ENCODE measurements at regions not wholly inside any gene's neighbourhood (a gene's known extent, or its start where the extent isn't known, plus 50 kb on each side); places are given as distances from the start of the nearest gene placed in this dataset.

DNA sequence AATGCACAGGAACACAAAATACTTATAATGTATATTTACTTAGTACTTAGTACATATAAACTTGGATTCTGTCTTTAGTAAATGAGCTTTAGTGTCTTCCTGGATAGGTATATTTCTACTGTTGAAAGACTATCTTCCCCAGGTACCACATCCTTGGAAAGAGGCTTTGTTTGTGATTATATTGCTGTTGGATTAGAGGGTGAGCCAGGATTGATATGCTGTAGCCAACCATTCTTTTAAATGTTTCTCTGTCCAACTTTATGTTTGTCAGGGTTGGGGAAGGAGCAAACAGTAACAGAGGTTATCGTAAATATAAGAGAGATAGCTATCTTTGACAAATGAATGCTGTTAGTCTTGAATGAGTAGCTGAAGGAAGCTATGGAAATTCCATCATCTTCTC, 213.2 kb downstream of the SPRY1 start:
- TF ChIP-seq, protein P1, sequence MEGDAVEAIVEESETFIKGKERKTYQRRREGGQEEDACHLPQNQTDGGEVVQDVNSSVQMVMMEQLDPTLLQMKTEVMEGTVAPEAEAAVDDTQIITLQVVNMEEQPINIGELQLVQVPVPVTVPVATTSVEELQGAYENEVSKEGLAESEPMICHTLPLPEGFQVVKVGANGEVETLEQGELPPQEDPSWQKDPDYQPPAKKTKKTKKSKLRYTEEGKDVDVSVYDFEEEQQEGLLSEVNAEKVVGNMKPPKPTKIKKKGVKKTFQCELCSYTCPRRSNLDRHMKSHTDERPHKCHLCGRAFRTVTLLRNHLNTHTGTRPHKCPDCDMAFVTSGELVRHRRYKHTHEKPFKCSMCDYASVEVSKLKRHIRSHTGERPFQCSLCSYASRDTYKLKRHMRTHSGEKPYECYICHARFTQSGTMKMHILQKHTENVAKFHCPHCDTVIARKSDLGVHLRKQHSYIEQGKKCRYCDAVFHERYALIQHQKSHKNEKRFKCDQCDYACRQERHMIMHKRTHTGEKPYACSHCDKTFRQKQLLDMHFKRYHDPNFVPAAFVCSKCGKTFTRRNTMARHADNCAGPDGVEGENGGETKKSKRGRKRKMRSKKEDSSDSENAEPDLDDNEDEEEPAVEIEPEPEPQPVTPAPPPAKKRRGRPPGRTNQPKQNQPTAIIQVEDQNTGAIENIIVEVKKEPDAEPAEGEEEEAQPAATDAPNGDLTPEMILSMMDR (IDR thresholded peaks at IDR 0.05), result no peak
- no peak for TF ChIP-seq ZFX (IDR thresholded peaks at IDR 0.05; ENCODE audit: borderline replicate concordance)
- peak overlapping the region; percentile 61 for H3K27ac ChIP-seq

- no peak overlapping the region for H3K27ac ChIP-seq
- TF ChIP-seq ZFX (IDR thresholded peaks at IDR 0.05; ENCODE audit: borderline replicate concordance), result no peak
- TF ChIP-seq, protein P1 (IDR thresholded peaks at IDR 0.05), result no peak
Observed at GRCh38 chr4:123613586-123614344, 217.2 kb downstream of the SPRY1 start.

DNA sequence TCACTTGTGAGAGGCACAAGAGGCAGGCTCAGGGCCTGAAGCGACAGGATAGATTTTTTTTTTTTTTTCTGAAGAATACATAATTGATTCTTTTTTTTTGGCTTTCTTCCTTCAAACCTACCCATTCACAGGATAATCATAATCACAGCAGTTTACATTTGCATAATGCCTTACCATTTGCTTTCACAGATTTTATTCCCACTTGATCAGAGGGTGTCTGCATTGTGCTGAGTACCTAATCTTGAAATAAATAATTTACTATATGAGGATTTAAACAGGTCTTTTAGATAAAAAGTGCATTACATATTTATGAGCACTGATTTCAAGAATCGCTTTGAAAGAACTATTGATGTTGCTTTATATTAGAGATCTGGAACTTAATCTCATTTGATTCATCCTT, 219.3 kb downstream of the SPRY1 start:
- H3K27ac ChIP-seq, result no peak overlapping the region
- TF ChIP-seq, protein P1 (IDR thresholded peaks at IDR 0.05), result no peak
- no peak for TF ChIP-seq ZFX (IDR thresholded peaks at IDR 0.05; ENCODE audit: borderline replicate concordance)

- H3K27ac ChIP-seq, result no peak overlapping the region
- no peak for TF ChIP-seq ZFX (IDR thresholded peaks at IDR 0.05; ENCODE audit: borderline replicate concordance)
- TF ChIP-seq, protein P1 (IDR thresholded peaks at IDR 0.05), result no peak
Observed at GRCh38 chr4:123616951-123617461, 220.4 kb downstream of the SPRY1 start.

- TF ChIP-seq ZFX (IDR thresholded peaks at IDR 0.05; ENCODE audit: borderline replicate concordance), result no peak
- TF ChIP-seq, protein P1 (IDR thresholded peaks at IDR 0.05), result no peak
- H3K27ac ChIP-seq, result no peak overlapping the region
Observed at GRCh38 chr4:123617791-123618190, 221.2 kb downstream of the SPRY1 start.

- TF ChIP-seq, protein P1 (IDR thresholded peaks at IDR 0.05), result no peak
- TF ChIP-seq ZFX (IDR thresholded peaks at IDR 0.05; ENCODE audit: borderline replicate concordance), result no peak
- H3K27ac ChIP-seq, result no peak overlapping the region
Observed at GRCh38 chr4:123618606-123619005, 222.0 kb downstream of the SPRY1 start.

DNA sequence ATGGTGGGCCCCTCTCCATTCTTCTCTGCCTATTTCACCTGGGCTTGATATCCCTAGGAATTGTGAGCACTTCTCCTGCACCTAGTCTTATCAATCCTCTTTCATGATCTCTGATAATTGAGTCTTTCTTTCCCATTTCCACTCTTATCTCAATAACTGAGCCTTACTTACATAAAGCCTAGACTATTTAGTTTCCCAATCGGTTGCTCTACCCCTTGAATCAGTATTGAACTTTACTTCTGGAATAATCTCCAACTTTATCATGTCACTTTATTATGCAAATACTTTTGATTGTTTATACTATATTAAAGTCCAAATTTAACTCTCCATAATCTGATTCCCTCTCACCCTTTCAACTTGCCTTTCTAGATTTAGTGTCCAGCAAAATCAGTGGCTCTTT, 222.7 kb downstream of the SPRY1 start:
- no peak for TF ChIP-seq ZFX (IDR thresholded peaks at IDR 0.05; ENCODE audit: borderline replicate concordance)
- TF ChIP-seq, protein P1 (IDR thresholded peaks at IDR 0.05), result no peak
- no peak overlapping the region for H3K27ac ChIP-seq

All from 22Rv1 (cell line).